Stimulated activated CD8-positive, alpha-beta memory T cell treated with anti-CD3 and anti-CD28 coated beads, Interleukin-7, amount 100 ng/mL, for 48 hours (primary cell): ENCODE measurements at regions not wholly inside any gene's neighbourhood (a gene's known extent, or its start where the extent isn't known, plus 50 kb on each side); places are given as distances from the start of the nearest gene placed in this dataset.

Experiments
- DNase-seq, 2 donors: peaks; one replicate each; pipeline ENCODE4 v3.0.0-alpha.2; 2020; ENCODE audit warnings: low read depth in 1 of 2; ENCODE audit errors: extremely low read depth in 1 of 2

- no peak for DNase-seq
These were observed 179.2 kb upstream of the TNFAIP3 start for GRCh38 chr6:137687818-137688217.

- DNase-seq = no peak
These were observed 178.7 kb upstream of the TNFAIP3 start for GRCh38 chr6:137688230-137688971.

GRCh38 chr6:137689377-137689776 lies 177.7 kb upstream of the TNFAIP3 start:
- no peak for DNase-seq

GRCh38 chr6:137690034-137690433 lies 177.0 kb upstream of the TNFAIP3 start:
- no peak for DNase-seq

GRCh38 chr6:137690721-137691120 lies 176.3 kb upstream of the TNFAIP3 start:
- DNase-seq = no peak

- no peak for DNase-seq
These were observed 174.8 kb upstream of the TNFAIP3 start for GRCh38 chr6:137692308-137692707.

- no peak for DNase-seq
These were observed 174.3 kb upstream of the TNFAIP3 start for GRCh38 chr6:137692806-137693205.

GRCh38 chr6:137693711-137694110 lies 173.3 kb upstream of the TNFAIP3 start:
- DNase-seq = no peak

- DNase-seq = no peak
These were observed 170.3 kb upstream of the TNFAIP3 start for GRCh38 chr6:137696765-137697164.

GRCh38 chr6:137697267-137697938 lies 169.7 kb upstream of the TNFAIP3 start:
- no peak for DNase-seq

- DNase-seq = no peak
These were observed 168.4 kb upstream of the TNFAIP3 start for GRCh38 chr6:137698636-137699030.

- no peak for DNase-seq
These were observed 167.9 kb upstream of the TNFAIP3 start for GRCh38 chr6:137699031-137699683.

GRCh38 chr6:137700161-137700560 lies 166.9 kb upstream of the TNFAIP3 start:
- no peak for DNase-seq

GRCh38 chr6:137700751-137701477 lies 166.1 kb upstream of the TNFAIP3 start:
- no peak for DNase-seq

- DNase-seq = no peak
These were observed 165.1 kb upstream of the TNFAIP3 start for GRCh38 chr6:137701942-137702341.

GRCh38 chr6:137702791-137703424 lies 164.2 kb upstream of the TNFAIP3 start:
- DNase-seq = no peak

- DNase-seq = no peak
These were observed 162.3 kb upstream of the TNFAIP3 start for GRCh38 chr6:137704802-137705159.

GRCh38 chr6:137705160-137706082 lies 161.6 kb upstream of the TNFAIP3 start:
- peak; percentile 43 to 50 for DNase-seq

GRCh38 chr6:137706083-137706750 lies 160.8 kb upstream of the TNFAIP3 start:
- no peak for DNase-seq
